ENCODE measurements at regions not wholly inside any gene's neighbourhood (a gene's known extent, or its start where the extent isn't known, plus 50 kb on each side); places are given as distances from the start of the nearest gene placed in this dataset.

GRCh38 chr3:43206632-43207031 lies 79.7 kb upstream of the SNRK start:
- DNase-seq = no peak

- DNase-seq = no peak
Observed at GRCh38 chr3:43206105-43206504, 80.2 kb upstream of the SNRK start.

GRCh38 chr3:43203022-43203421 lies 83.3 kb upstream of the SNRK start:
- no peak for DNase-seq

GRCh38 chr3:43201581-43201980 lies 84.8 kb upstream of the SNRK start:
- DNase-seq = peak in 2 of 3 donors; percentile 19 to 28

GRCh38 chr3:43199645-43200306 lies 86.6 kb upstream of the SNRK start:
- DNase-seq = peak; percentile 47 to 53 (median 49)

GRCh38 chr3:43198791-43199644 lies 87.3 kb upstream of the SNRK start:
- DNase-seq = peak in 2 of 3 donors; percentile 41 to 42

GRCh38 chr3:43198301-43198700 lies 88.0 kb upstream of the SNRK start:
- no peak for DNase-seq

GRCh38 chr3:43197181-43197580 lies 89.2 kb upstream of the SNRK start:
- DNase-seq = no peak

GRCh38 chr3:43196721-43197120 lies 89.6 kb upstream of the SNRK start:
- no peak for DNase-seq

- DNase-seq = no peak
Observed at GRCh38 chr3:43195115-43195498, 89.2 kb upstream of the POMGNT2 start.

GRCh38 chr3:43194490-43195114 lies 88.7 kb upstream of the POMGNT2 start:
- no peak for DNase-seq

- DNase-seq = no peak
Observed at GRCh38 chr3:43194069-43194468, 88.2 kb upstream of the POMGNT2 start.

GRCh38 chr3:43192028-43192427 lies 86.1 kb upstream of the POMGNT2 start:
- no peak for DNase-seq

- DNase-seq = no peak
Observed at GRCh38 chr3:43191116-43191515, 85.2 kb upstream of the POMGNT2 start.

- DNase-seq = no peak
Observed at GRCh38 chr3:43190670-43191069, 84.8 kb upstream of the POMGNT2 start.

- no peak for DNase-seq
Observed at GRCh38 chr3:43187836-43188479, 82.1 kb upstream of the POMGNT2 start.

- DNase-seq = no peak
Observed at GRCh38 chr3:43185983-43186314, 80.1 kb upstream of the POMGNT2 start.

- no peak for DNase-seq
Observed at GRCh38 chr3:43185274-43185982, 79.5 kb upstream of the POMGNT2 start.

- no peak for DNase-seq
Observed at GRCh38 chr3:43183456-43183855, 77.6 kb upstream of the POMGNT2 start.

- peak in 2 of 3 donors; percentile 18 to 28 for DNase-seq
Observed at GRCh38 chr3:43181202-43181821, 75.4 kb upstream of the POMGNT2 start.

- no peak for DNase-seq
Observed at GRCh38 chr3:43180694-43181093, 74.8 kb upstream of the POMGNT2 start.

- peak; percentile 27 to 51 (median 35) for DNase-seq
Observed at GRCh38 chr3:43180027-43180426, 74.1 kb upstream of the POMGNT2 start.

Data from suppressor macrophage treated with lipopolysaccharide for 1 hour (primary cell).